Neural progenitor cell (in vitro differentiated cells): ENCODE measurements at regions not wholly inside any gene's neighbourhood (a gene's known extent, or its start where the extent isn't known, plus 50 kb on each side); places are given as distances from the start of the nearest gene placed in this dataset.

ENCODE experiments used
- CTCF ChIP-seq: fragments of 200-600 bp; sonication (generic); IDR thresholded peaks from 2 replicates; pipeline ENCODE4 v1.5.1; 2017; ENCODE audit warnings: antibody characterized with exemption, mild to moderate bottlenecking
- EZH2 ChIP-seq: fragments of 200-600 bp; sonication (generic); IDR thresholded peaks from 2 replicates; pipeline ENCODE4 v1.6.1; 2017; ENCODE audit warnings: antibody characterized with exemption, mild to moderate bottlenecking, moderate library complexity

DNA sequence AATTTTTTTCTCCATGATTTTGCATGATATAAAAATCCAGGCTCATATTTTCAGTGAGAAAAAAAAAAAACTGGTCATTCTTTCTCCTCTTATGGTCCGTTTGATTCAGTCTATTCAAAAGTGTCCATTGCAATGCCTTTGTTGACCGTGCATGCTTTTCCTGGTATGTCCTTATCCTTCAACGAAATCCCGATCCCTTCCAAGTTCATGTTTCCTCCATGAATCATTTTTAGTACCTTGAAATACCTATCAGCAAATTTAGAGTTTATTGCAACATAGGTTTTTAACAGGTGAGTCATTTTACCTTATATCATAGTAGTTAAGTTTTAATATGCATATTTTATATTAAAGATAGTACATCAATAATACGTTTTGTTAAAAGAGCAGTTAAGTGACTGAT lies 773.8 kb upstream of the CHD1 start:
- TF ChIP-seq CTCF, result no peak
- TF ChIP-seq EZH2, result no peak
